GM19025 (cell line): ENCODE measurements at regions not wholly inside any gene's neighbourhood (a gene's known extent, or its start where the extent isn't known, plus 50 kb on each side); places are given as distances from the start of the nearest gene placed in this dataset.

Experiments
- ATAC-seq: cut with Tn5 transposase; IDR thresholded peaks from one replicate; pipeline ENCODE4 v1.9.1; 2021; ENCODE audit warnings: mild to moderate bottlenecking, low read depth, moderate library complexity; ENCODE audit not compliant: unreplicated experiment

DNA sequence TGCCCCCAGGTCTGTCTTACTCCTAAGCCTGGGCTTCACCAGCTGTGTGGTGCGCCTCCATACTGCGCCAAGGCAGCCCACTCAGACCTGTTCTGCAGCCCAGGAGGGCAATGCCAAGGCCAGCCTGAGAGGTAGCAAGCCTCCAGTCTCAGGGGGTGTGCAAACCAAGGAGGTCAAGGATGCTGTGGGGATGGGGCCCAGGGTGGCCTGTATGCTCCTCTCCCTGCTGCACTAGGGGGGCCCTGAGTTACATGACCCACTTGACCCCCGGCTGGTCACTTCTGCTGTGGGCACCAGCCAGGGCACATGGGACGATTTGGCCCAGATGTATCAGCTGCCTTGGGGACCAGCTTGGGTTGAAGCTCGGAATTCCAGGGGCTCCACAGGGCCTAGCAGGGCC lies 70.0 kb upstream of the SLC6A6 start:
- no peak for ATAC-seq

- ATAC-seq, result no peak
These were observed 69.2 kb upstream of the SLC6A6 start for GRCh38 chr3:14333215-14333614.

DNA sequence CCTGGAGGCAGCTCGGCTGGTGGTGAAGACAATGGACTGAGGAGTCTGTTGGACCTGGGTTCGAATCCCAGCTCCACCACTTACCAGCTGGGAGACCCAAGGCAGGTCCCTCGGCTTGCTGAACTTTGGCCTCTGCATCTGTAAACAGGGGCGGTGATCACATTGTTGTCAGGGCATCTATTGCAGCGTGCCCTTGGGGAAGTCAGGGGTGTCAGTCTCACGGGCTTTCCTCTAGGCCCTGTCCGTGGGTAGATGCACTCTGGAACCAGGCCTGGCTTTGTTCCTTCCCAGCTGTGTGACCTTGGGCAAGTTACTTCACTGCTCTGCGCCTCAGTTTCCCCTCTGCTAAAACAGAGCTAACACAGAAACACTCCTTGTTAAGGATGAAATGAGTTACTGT lies 68.8 kb upstream of the SLC6A6 start:
- ATAC-seq, result no peak

DNA sequence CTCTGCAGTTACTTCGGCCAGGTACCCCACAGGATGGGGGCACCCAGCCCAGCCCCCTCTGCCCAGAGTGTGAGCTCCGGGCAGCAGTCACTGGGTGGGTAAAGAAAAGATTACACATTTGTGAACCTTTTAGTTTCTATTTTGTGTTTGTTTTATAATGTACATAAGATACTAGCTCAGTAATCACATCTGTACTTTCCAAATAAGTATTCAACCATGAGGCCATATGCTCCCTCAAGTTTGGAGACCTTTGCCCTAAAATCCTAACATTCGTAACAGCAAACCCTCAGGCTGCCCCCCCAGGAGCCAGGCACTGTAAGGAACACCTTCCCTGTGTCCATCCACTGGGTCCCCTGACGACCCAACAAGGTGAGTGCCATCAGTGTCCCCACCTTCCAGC lies 68.3 kb upstream of the SLC6A6 start:
- no peak for ATAC-seq

- no peak for ATAC-seq
These were observed 67.5 kb upstream of the SLC6A6 start for GRCh38 chr3:14334936-14335335.

DNA sequence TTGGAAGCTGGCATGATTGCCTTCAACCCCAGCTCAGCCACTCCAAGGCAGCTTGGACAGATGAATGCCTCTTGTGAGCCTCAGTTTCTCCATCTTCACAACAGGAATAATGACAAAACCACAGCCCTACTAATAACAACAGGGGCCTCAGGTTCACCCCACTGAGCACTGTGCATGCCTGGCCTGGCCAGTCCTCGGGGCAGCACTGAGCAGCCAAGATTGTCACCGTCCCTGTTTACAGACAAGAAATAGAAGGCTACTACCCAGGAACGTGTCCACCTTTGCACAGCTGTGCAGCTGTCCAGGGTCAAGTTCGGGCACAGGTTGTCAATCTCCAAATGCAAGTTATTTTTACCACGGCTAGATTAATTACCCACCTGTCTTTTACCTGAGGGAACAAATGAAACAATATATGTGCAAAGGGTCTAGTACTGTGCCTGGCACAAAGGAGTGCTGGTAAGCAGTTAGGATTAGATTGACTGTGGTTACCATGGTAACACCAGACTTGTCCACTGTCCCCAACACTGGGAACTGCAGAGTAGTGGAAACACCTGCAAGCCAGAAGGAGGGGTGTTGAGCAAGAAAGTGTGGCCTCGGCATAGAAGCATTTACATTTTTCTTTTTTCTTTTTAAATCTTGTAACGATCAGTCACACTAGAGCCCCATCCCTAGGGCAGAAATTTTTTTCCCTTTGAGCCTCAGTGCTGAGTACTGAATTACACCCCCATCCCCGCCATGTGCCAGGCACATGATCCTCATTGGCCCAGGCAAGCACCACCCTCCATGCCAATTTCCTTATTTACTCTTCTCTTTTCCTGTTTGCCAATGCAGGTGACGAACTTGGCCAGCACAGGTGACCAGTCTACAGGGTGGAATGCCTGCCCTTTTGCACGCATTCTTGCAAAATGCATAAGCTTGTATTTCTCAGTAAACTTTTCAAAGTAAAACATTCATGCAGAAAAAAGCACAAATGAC lies 66.3 kb upstream of the SLC6A6 start:
- no peak for ATAC-seq

GRCh38 chr3:14336749-14337598 lies 65.4 kb upstream of the SLC6A6 start:
- ATAC-seq, result no peak

DNA sequence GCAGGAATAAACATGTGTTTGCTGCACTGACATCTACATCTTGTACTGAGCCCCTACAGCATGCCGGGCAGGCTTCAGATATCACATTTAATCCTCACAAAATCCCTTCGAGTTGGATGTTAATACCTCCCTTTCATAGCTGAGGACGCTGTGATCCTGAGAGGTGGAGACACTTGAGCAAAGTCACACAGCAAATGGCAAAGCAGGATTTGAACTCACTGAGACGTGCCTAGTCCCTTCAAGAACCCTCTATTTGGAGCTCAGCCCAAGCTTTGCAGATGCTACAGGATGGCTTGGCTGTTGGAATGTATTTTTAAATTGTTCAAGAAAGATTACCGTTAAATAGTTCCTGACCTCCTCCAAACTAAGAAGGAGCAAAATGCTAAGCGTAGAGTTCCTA lies 64.6 kb upstream of the SLC6A6 start:
- ATAC-seq, result no peak

- ATAC-seq, result no peak
These were observed 64.2 kb upstream of the SLC6A6 start for GRCh38 chr3:14338242-14338641.

- ATAC-seq, result no peak
These were observed 63.4 kb upstream of the SLC6A6 start for GRCh38 chr3:14338898-14339458.

- ATAC-seq, result no peak
These were observed 61.3 kb upstream of the SLC6A6 start for GRCh38 chr3:14340960-14341708.

- ATAC-seq, result no peak
These were observed 58.9 kb upstream of the SLC6A6 start for GRCh38 chr3:14343338-14344112.

- no peak for ATAC-seq
These were observed 58.1 kb upstream of the SLC6A6 start for GRCh38 chr3:14344351-14344750.

GRCh38 chr3:14345496-14346150 lies 56.8 kb upstream of the SLC6A6 start:
- ATAC-seq, result no peak

- ATAC-seq, result no peak
These were observed 56.2 kb upstream of the SLC6A6 start for GRCh38 chr3:14346191-14346590.

DNA sequence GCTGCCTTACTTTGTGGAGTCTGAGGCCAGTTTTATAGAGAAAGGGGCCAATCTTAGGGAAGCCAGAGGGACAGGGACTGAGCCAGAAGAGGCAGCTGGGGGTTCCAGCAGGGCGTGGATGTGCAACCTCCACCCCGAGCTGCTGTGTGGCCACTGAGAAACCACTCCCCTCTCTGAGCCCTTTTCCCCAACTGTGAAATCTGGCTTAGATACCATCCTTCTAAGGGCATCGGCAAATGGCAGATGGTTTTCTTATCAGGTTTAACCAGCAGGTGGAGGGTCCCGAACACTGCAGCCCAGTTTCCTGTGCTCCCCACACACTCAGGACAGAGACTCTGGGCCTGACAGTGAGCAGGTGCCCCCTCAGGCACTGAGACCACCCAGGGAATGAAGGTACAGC lies 55.8 kb upstream of the SLC6A6 start:
- no peak for ATAC-seq

DNA sequence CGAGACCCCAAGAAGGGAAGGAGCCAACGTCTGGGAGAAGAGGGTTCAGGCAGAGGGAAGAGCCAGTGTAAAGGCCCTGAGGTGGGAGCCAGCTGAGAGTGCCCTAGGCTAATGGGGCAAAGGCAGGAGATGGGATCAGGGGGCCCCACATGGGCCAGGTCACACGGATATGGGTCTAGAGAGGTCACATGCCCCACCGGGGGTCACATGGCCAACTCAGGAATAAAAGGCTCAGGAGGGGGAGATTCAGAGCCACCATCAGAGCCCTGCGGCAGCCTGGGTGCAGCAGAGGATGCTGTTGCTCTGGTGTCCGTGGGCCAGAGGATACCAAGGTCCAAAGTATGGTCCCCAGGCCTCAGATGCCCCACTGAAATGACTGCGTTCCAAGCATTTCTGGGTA lies 55.3 kb upstream of the SLC6A6 start:
- ATAC-seq, result no peak

DNA sequence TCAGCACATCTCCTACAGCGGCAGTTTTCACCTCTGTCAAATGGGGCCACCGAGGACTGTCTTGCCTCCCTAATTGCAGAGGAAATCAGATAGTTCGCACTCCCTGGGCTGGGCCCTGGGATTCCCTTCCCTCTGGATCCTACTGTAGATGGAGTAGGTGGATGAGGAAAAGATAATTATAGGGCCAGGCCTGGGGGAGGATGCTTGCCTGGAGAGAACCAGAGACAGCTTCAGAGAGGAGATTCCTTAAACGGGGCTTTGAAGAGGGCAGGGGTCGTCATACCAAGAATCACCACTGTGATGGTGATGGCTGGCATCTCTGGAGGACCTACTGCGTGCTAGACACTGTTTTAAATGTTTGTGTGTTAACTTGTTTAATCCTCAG lies 50.8 kb upstream of the SLC6A6 start:
- ATAC-seq, result no peak

DNA sequence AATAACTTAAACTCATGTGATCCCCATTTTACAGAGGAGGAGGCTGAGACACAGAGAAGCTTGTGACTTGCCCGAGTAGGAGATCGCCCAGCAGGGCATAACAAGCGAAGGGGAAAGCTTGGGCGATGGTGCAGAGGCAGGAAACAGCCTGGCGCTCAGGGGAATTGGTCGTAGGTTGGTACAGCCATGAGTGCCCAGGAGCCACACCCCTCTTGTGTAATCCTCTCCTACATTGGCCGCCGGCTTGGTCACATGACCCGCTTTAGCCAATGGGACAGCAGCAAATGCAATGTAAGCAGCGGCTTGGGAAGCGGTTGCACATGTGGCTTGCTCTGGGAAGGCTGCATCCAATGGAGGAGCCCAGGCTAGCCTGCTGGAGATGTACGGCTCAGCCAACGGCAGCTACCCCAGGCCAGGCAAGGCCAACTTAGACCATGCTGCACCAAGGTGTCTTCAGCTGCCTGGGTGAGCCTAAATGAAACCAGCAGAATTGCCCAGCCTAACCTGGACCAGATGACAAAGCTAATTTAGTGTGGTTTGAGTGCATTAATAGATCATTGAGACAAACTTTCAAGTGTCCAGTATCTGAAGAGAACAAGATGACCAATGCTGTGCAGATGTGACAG lies 50.3 kb upstream of the SLC6A6 start:
- ATAC-seq, result peak; percentile 70
